ENCODE measurements at regions not wholly inside any gene's neighbourhood (a gene's known extent, or its start where the extent isn't known, plus 50 kb on each side); places are given as distances from the start of the nearest gene placed in this dataset.

DNA sequence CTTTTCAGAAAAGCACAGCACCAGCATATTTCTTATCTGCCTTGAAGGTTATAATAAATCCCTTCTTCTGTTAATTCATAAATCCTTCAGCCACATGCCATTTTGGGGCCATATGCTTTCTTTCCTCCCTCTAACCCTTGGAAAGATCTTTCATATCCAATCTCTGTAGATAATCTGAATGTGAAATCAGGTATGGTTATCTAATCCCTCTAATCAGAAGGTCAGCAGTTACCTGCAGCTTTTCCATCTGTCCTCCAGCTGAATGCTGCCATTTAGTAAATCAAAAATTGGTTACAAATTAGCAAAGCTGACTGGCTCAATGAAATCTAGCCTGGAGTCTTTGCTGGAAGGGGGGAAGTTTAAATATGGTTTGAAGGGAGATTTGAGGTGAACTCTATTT is 230.5 kb downstream of the PIK3C3 start:
- Histone ChIP-seq H3K4me3 (ENCODE audit: low read depth, low read length) (no peak overlapping the region), H3K27me3 (ENCODE audit: control insufficient read depth, insufficient read depth, low read length) (no peaks in the 10 kb centered on the region), H3K27ac (ENCODE audit: low read depth, low read length) (no peak overlapping the region), H3K4me1 (ENCODE audit: control insufficient read depth, insufficient read depth, low read length) (no peaks in the 10 kb centered on the region), H3K9me3 (ENCODE audit: control insufficient read depth, insufficient read depth, low read depth, low read length) (peaks cover 13% of the 10 kb centered on the region), H3K9ac (ENCODE audit: low read length) (no peak overlapping the region), H3K36me3 (ENCODE audit: control insufficient read depth, insufficient read depth, low read length) (no peaks in the 10 kb centered on the region)

GRCh38 chr18:42187611-42188380 is 232.8 kb downstream of the PIK3C3 start:
- H3K4me1 ChIP-seq (ENCODE audit: control insufficient read depth, insufficient read depth, low read length) = no peaks in the 10 kb centered on the region
- no peaks in the 10 kb centered on the region for H3K36me3 ChIP-seq (ENCODE audit: control insufficient read depth, insufficient read depth, low read length)
- H3K9me3 ChIP-seq (ENCODE audit: control insufficient read depth, insufficient read depth, low read depth, low read length) = peaks cover 16% of the 10 kb centered on the region
- no peaks in the 10 kb centered on the region for H3K27me3 ChIP-seq (ENCODE audit: control insufficient read depth, insufficient read depth, low read length)
- H3K4me3 ChIP-seq (ENCODE audit: low read depth, low read length) = no peak overlapping the region
- no peak overlapping the region for H3K9ac ChIP-seq (ENCODE audit: low read length)
- H3K27ac ChIP-seq (ENCODE audit: low read depth, low read length) = no peak overlapping the region

DNA sequence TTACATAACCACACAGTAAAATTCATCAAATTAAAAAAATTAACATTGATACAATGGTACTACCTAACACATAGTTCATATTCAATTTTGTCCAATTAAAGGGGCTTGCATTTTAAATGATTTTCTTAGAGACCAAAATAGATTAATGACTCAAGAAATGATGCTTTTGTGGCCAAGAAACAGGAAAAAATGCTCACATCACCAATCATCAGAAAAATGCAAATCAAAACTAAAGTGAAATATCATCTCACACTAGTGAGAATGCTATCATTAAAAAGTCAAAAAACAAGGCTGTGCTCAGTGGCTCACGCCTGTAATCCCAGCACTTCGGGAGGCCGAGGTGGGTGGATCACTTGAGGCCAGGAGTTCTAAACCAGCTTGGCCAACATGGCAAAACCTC is 235.6 kb downstream of the PIK3C3 start:
- no peak overlapping the region for H3K4me3 ChIP-seq (ENCODE audit: low read depth, low read length)

GRCh38 chr18:42192251-42193248 is 237.5 kb downstream of the PIK3C3 start:
- Histone ChIP-seq H3K27ac (ENCODE audit: low read depth, low read length) (no peak overlapping the region), H3K4me3 (ENCODE audit: low read depth, low read length) (no peak overlapping the region), H3K4me1 (ENCODE audit: control insufficient read depth, insufficient read depth, low read length) (no peaks in the 10 kb centered on the region), H3K9me3 (ENCODE audit: control insufficient read depth, insufficient read depth, low read depth, low read length) (peaks cover 16% of the 10 kb centered on the region), H3K36me3 (ENCODE audit: control insufficient read depth, insufficient read depth, low read length) (no peaks in the 10 kb centered on the region), H3K9ac (ENCODE audit: low read length) (no peak overlapping the region), H3K27me3 (ENCODE audit: control insufficient read depth, insufficient read depth, low read length) (no peaks in the 10 kb centered on the region)

More for the DNA sequence above, 235.6 kb downstream of the PIK3C3 start:
- Histone ChIP-seq H3K36me3 (ENCODE audit: control insufficient read depth, insufficient read depth, low read length) (no peaks in the 10 kb centered on the region), H3K9me3 (ENCODE audit: control insufficient read depth, insufficient read depth, low read depth, low read length) (peaks cover 16% of the 10 kb centered on the region), H3K4me1 (ENCODE audit: control insufficient read depth, insufficient read depth, low read length) (no peaks in the 10 kb centered on the region), H3K9ac (ENCODE audit: low read length) (no peak overlapping the region), H3K27ac (ENCODE audit: low read depth, low read length) (no peak overlapping the region), H3K27me3 (ENCODE audit: control insufficient read depth, insufficient read depth, low read length) (no peaks in the 10 kb centered on the region)

DNA sequence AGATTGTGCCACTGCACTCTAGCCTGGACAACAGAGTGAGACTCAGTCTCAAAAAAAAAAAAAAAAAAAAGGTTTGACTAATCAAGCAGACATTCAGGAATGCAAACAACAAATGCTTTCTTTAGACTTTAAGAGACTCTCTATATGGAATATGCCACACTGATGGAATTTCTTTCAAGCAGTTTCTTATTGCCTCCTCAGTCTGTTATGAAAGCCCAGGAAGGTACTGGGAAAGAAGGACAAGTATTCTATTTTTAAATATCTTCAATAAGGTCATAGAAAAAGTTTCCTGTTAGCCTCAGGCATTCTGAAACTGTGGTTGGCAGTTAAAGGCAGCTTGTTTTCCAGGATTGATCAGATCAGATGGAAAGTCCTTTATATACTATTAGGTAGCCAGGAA is 241.6 kb downstream of the PIK3C3 start:
- Histone ChIP-seq H3K9ac (ENCODE audit: low read length) (no peak overlapping the region), H3K27ac (ENCODE audit: low read depth, low read length) (no peak overlapping the region)

GRCh38 chr18:42201137-42201536 is 246.1 kb downstream of the PIK3C3 start:
- Histone ChIP-seq H3K4me3 (ENCODE audit: low read depth, low read length) (no peak overlapping the region), H3K4me1 (ENCODE audit: control insufficient read depth, insufficient read depth, low read length) (no peaks in the 10 kb centered on the region), H3K9me3 (ENCODE audit: control insufficient read depth, insufficient read depth, low read depth, low read length) (no peaks in the 10 kb centered on the region; the same call in 1 of the 2 replicates), H3K27me3 (ENCODE audit: control insufficient read depth, insufficient read depth, low read length) (no peaks in the 10 kb centered on the region), H3K9ac (ENCODE audit: low read length) (no peak overlapping the region), H3K36me3 (ENCODE audit: control insufficient read depth, insufficient read depth, low read length) (no peaks in the 10 kb centered on the region), H3K27ac (ENCODE audit: low read depth, low read length) (no peak overlapping the region)

More for the DNA sequence above, 241.6 kb downstream of the PIK3C3 start:
- Histone ChIP-seq H3K4me1 (ENCODE audit: control insufficient read depth, insufficient read depth, low read length) (no peaks in the 10 kb centered on the region), H3K9me3 (ENCODE audit: control insufficient read depth, insufficient read depth, low read depth, low read length) (no peaks in the 10 kb centered on the region), H3K4me3 (ENCODE audit: low read depth, low read length) (no peak overlapping the region), H3K36me3 (ENCODE audit: control insufficient read depth, insufficient read depth, low read length) (no peaks in the 10 kb centered on the region), H3K27me3 (ENCODE audit: control insufficient read depth, insufficient read depth, low read length) (no peaks in the 10 kb centered on the region)

DNA sequence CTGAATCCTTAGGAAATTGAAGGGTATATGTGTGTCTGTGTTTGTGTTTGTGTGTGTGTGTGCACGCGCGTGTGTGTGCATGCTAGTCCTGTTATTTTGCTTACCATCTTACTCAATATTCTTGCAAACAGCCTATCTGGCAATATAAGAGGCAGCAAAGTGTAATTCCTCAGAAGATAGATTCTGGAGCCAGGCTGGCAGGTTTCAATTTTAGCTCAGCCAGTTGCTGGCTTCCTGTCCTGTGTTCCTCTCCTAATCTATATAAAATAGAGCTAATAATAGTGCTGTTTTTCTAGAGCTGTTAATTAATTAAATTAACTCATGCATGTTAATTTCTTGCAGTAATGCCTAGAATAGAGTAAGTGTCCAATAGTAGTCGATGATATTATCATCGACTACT is 256.2 kb downstream of the PIK3C3 start:
- Histone ChIP-seq H3K4me3 (ENCODE audit: low read depth, low read length) (no peak overlapping the region), H3K9me3 (ENCODE audit: control insufficient read depth, insufficient read depth, low read depth, low read length) (no peaks in the 10 kb centered on the region), H3K27me3 (ENCODE audit: control insufficient read depth, insufficient read depth, low read length) (no peaks in the 10 kb centered on the region), H3K4me1 (ENCODE audit: control insufficient read depth, insufficient read depth, low read length) (no peaks in the 10 kb centered on the region), H3K36me3 (ENCODE audit: control insufficient read depth, insufficient read depth, low read length) (no peaks in the 10 kb centered on the region), H3K27ac (ENCODE audit: low read depth, low read length) (no peak overlapping the region), H3K9ac (ENCODE audit: low read length) (no peak overlapping the region)

GRCh38 chr18:42222557-42222956 is 267.5 kb downstream of the PIK3C3 start:
- Histone ChIP-seq H3K36me3 (ENCODE audit: control insufficient read depth, insufficient read depth, low read length) (no peaks in the 10 kb centered on the region), H3K27ac (ENCODE audit: low read depth, low read length) (no peak overlapping the region), H3K9me3 (ENCODE audit: control insufficient read depth, insufficient read depth, low read depth, low read length) (no peaks in the 10 kb centered on the region), H3K4me1 (ENCODE audit: control insufficient read depth, insufficient read depth, low read length) (no peaks in the 10 kb centered on the region), H3K4me3 (ENCODE audit: low read depth, low read length) (no peak overlapping the region), H3K27me3 (ENCODE audit: control insufficient read depth, insufficient read depth, low read length) (no peaks in the 10 kb centered on the region), H3K9ac (ENCODE audit: low read length) (no peak overlapping the region)

DNA sequence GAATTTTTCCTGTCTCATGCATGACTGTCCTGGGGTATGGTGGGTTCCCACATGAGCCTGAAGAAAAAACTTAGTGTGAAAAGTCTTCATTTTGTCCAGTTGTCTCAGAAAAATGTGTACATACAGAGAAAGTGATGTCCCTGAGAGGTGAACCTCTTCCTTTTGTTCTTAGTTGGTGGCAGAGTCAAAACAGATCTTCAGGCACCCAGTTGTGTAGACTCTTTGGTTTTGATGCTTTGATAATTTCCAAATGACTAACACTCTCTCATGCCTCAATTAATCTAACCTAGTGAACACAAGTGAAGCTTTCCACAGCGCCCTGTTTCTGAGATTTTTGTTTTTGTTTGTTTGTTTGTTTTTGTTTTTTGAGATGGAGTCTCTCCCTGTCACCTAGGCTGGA is 273.5 kb downstream of the PIK3C3 start:
- Histone ChIP-seq H3K4me1 (ENCODE audit: control insufficient read depth, insufficient read depth, low read length) (no peaks in the 10 kb centered on the region), H3K27me3 (ENCODE audit: control insufficient read depth, insufficient read depth, low read length) (no peaks in the 10 kb centered on the region), H3K27ac (ENCODE audit: low read depth, low read length) (no peak overlapping the region), H3K9ac (ENCODE audit: low read length) (no peak overlapping the region), H3K4me3 (ENCODE audit: low read depth, low read length) (no peak overlapping the region), H3K9me3 (ENCODE audit: control insufficient read depth, insufficient read depth, low read depth, low read length) (no peaks in the 10 kb centered on the region), H3K36me3 (ENCODE audit: control insufficient read depth, insufficient read depth, low read length) (no peaks in the 10 kb centered on the region)

- Histone ChIP-seq H3K9me3 (ENCODE audit: control insufficient read depth, insufficient read depth, low read depth, low read length) (no peaks in the 10 kb centered on the region), H3K27ac (ENCODE audit: low read depth, low read length) (no peak overlapping the region), H3K4me1 (ENCODE audit: control insufficient read depth, insufficient read depth, low read length) (no peaks in the 10 kb centered on the region)
Measured at GRCh38 chr18:42229211-42230210, 274.5 kb downstream of the PIK3C3 start.

More at GRCh38 chr18:42229211-42230210, 274.5 kb downstream of the PIK3C3 start:
- no peak overlapping the region for H3K4me3 ChIP-seq (ENCODE audit: low read depth, low read length)
- H3K9ac ChIP-seq (ENCODE audit: low read length) = no peak overlapping the region
- H3K36me3 ChIP-seq (ENCODE audit: control insufficient read depth, insufficient read depth, low read length) = no peaks in the 10 kb centered on the region
- H3K27me3 ChIP-seq (ENCODE audit: control insufficient read depth, insufficient read depth, low read length) = no peaks in the 10 kb centered on the region
